Heart left ventricle (tissue), 16 donors: ENCODE measurements at regions not wholly inside any gene's neighbourhood (a gene's known extent, or its start where the extent isn't known, plus 50 kb on each side); places are given as distances from the start of the nearest gene placed in this dataset.

Experiments used
- ATAC-seq, 4 donors: fragments of 200-7000 bp; cut with Tn5 transposase; one replicate each; pipeline ENCODE4 v1.9.1; 2020 to 2022; ENCODE audit warnings: moderate library complexity in 4 of 4, mild to moderate bottlenecking in 3 of 4, moderate number of reproducible peaks in 1 of 4
- DNase-seq, 5 donors: peaks; one replicate each; pipeline ENCODE4 v3.0.0-alpha.2; 2020
- H3K27ac ChIP-seq, 12 donors: fragments of 200-600 bp; sonication (generic) in 4 of 12; one replicate each; pipeline versions ENCODE4 v1.5.0 to v1.8.0; 2016 to 2022; ENCODE audit warnings: mild to moderate bottlenecking in 2 of 12
- H3K27me3 ChIP-seq, 9 donors: fragments of 200-600 bp; sonication (generic) in 2 of 9; one replicate each; pipeline versions ENCODE4 v1.5.1 to v1.8.0; 2016 to 2022; ENCODE audit warnings: mild to moderate bottlenecking in 3 of 9
- H3K36me3 ChIP-seq, 9 donors: fragments of 200-600 bp; sonication (generic) in 2 of 9; one replicate each; pipeline versions ENCODE4 v1.5.0 to v1.8.0; 2018 to 2022; ENCODE audit warnings: mild to moderate bottlenecking in 2 of 9
- H3K4me1 ChIP-seq, 12 donors: fragments of 200-600 bp; sonication (generic) in 4 of 12; one replicate each; pipeline versions ENCODE4 v1.5.0 to v1.8.0; 2016 to 2022; ENCODE audit warnings: mild to moderate bottlenecking in 3 of 12
- H3K4me3 ChIP-seq, 12 donors: fragments of 200-600 bp; sonication (generic) in 4 of 12; one replicate each; pipeline versions ENCODE4 v1.5.0 to v1.8.0; 2017 to 2022; ENCODE audit warnings: mild to moderate bottlenecking in 9 of 12, moderate library complexity in 4 of 12
- H3K9me3 ChIP-seq, 12 donors: fragments of 200-600 bp; sonication (generic) in 4 of 12; one replicate each; pipeline versions ENCODE4 v1.5.0 to v1.8.0; 2016 to 2022; ENCODE audit warnings: mild to moderate bottlenecking in 1 of 12
- CTCF ChIP-seq, 12 donors: fragments of 200-600 bp; sonication (generic) in 4 of 12; IDR thresholded peaks; one replicate each; pipeline versions ENCODE4 v1.5.0 to v1.8.0; 2018 to 2022; ENCODE audit warnings: antibody characterized with exemption in 12 of 12, mild to moderate bottlenecking in 5 of 12
- POLR2A ChIP-seq, 2 donors: fragments of 450-650 bp; IDR thresholded peaks; one replicate each; pipeline ENCODE4 v1.6.1; 2017; ENCODE audit warnings: antibody characterized with exemption in 2 of 2, mild to moderate bottlenecking in 2 of 2, moderate library complexity in 2 of 2
- WGBS, 4 donors: extraction: QIAGEN DNeasy Blood & Tissue Kit in 2 of 4; methylation state at CpG; one replicate each; pipeline versions ENCODE4 v1.1.5 to v1.1.7; 2013 to 2018; 5-methylcytosine and 5-hydroxymethylcytosine counted together
- intact Hi-C, 10 donors: fragments of 100-400 bp; cut with DNase I; formaldehyde crosslinking; loops; one replicate each; pipeline versions ENCODE4 v1.11.1 to v1.14.2; 2022
- donor health status: ischemic (EF 13 %, LVEDD 7.1; RV severe dilation, severe dysfunction).
- donor health status: healthy with polysubstance abuse.
- donor health status: DM: no; HTN: yes; CAD: no.
- donor health status: DM: no; HTN: no; CAD: no.
- donor health status: ischemic (EF 25% LVEDD 6.9; RV normal size, moderate dysfunction).
- donor health status: ischemic (EF 25% LVEDD 5.7; RV mildly dilated, moderate dysfunction).
- donor health status: healthy.
- donor health status: DM: yes; HTN: yes; CAD: no.
- donor health status: ischemic (EF 35%, LVEDD 5.7; RV mildly dilated, moderate dysfunction).
- donor health status: nonischemic (EF 11% LVEDD 7.7; RV severe dilation, severe dysfunction).
- donor health status: DM: yes; HTN: yes; CAD: no.
- donor health status: PGD.
- donor health status: ischemic (EF 29% LVEDD 5.4; RV normal size, mild dysfunction).
- donor health status: nonischemic (EF 23%, LVEDD 6.1; RV moderate dilation, normal function).

- H3K27me3 ChIP-seq = no peaks in the 10 kb centered on the region
- H3K36me3 ChIP-seq = no peaks in the 10 kb centered on the region
- peaks cover 0 to 15% (median 5%) of the 10 kb centered on the region in 12 donors for H3K9me3 ChIP-seq
- H3K27ac ChIP-seq = no peak overlapping the region
- DNase-seq (no peak), ATAC-seq (no peak)
- TF ChIP-seq CTCF (IDR thresholded peaks at IDR 0.05) = no peak
- no peak for TF ChIP-seq POLR2A (IDR thresholded peaks at IDR 0.05)
- intact Hi-C loops = loop anchor here in 7 of 10 donors (5.0 to 10.0 kb wide), 4 partner anchors 70 to 83 kb away; no protein-coding TSS in a partner anchor
- 58 to 72% (median 70%) methylated on average over 3 of the region's 3 CpGs for WGBS, 4 donors
- H3K4me1 ChIP-seq = peaks cover 0 to 4% (median 0%) of the 10 kb centered on the region in 12 donors
- no peak overlapping the region for H3K4me3 ChIP-seq
Measured at GRCh38 chr2:172674968-172675303, 60.7 kb upstream of the RAPGEF4 start.

- DNase-seq (no peak), ATAC-seq (no peak)
- peaks cover 0 to 4% (median 0%) of the 10 kb centered on the region in 12 donors for H3K4me1 ChIP-seq
- H3K27me3 ChIP-seq = no peaks in the 10 kb centered on the region
- H3K36me3 ChIP-seq = no peaks in the 10 kb centered on the region
- intact Hi-C loops = loop anchor here in 7 of 10 donors (5.0 to 10.0 kb wide), 4 partner anchors 73 to 85 kb away; no protein-coding TSS in a partner anchor
- peaks cover 0 to 15% (median 5%) of the 10 kb centered on the region in 12 donors for H3K9me3 ChIP-seq
- no peak for TF ChIP-seq POLR2A (IDR thresholded peaks at IDR 0.05)
- no peak for TF ChIP-seq CTCF (IDR thresholded peaks at IDR 0.05)
- no peak overlapping the region for H3K4me3 ChIP-seq
- no peak overlapping the region for H3K27ac ChIP-seq
Measured at GRCh38 chr2:172677363-172677762, 58.3 kb upstream of the RAPGEF4 start.

- ATAC-seq = peak; percentile 37 to 96 (median 55)
- 59 to 78% (median 71%) methylated on average over 2 of the region's 2 CpGs for WGBS, 4 donors
Measured at GRCh38 chr2:172680436-172681068, 55.1 kb upstream of the RAPGEF4 start.

GRCh38 chr2:172685467-172685866 is 50.2 kb upstream of the RAPGEF4 start:
- intact Hi-C loops = no loop called here
- H3K4me3 ChIP-seq = no peak overlapping the region
- ATAC-seq = no peak
- DNase-seq = no peak
- peaks cover 0 to 3% (median 0%) of the 10 kb centered on the region in 12 donors for H3K9me3 ChIP-seq
- WGBS, 4 donors = 93 to 97% (median 95%) methylated on average over 4 of the region's 4 CpGs
- no peaks in the 10 kb centered on the region for H3K27me3 ChIP-seq
- H3K27ac ChIP-seq = no peak overlapping the region
- no peak for TF ChIP-seq POLR2A (IDR thresholded peaks at IDR 0.05)
- TF ChIP-seq CTCF (IDR thresholded peaks at IDR 0.05) = no peak
- H3K36me3 ChIP-seq = no peaks in the 10 kb centered on the region
- no peaks in the 10 kb centered on the region for H3K4me1 ChIP-seq

More at GRCh38 chr2:172680436-172681068, 55.1 kb upstream of the RAPGEF4 start:
- Histone ChIP-seq H3K4me1 (no peaks in the 10 kb centered on the region), H3K36me3 (no peaks in the 10 kb centered on the region), H3K27me3 (no peaks in the 10 kb centered on the region), H3K27ac (no peak overlapping the region), H3K4me3 (no peak overlapping the region), H3K9me3 (peaks cover 0 to 10% (median 5%) of the 10 kb centered on the region in 12 donors)
- TF ChIP-seq POLR2A (IDR thresholded peaks at IDR 0.05) = no peak
- no peak for TF ChIP-seq CTCF (IDR thresholded peaks at IDR 0.05)
- intact Hi-C loops = no loop called here
- no peak for DNase-seq
